K562 (cell line): ENCODE measurements at regions not wholly inside any gene's neighbourhood (a gene's known extent, or its start where the extent isn't known, plus 50 kb on each side); places are given as distances from the start of the nearest gene placed in this dataset.

Experiments
- BMI1 ChIP-seq: fragments of 150-350 bp; IDR thresholded peaks from 2 replicates; pipeline ENCODE4 v1.6.1; 2014; ENCODE audit warnings: low read length
- MEF2A ChIP-seq: IDR thresholded peaks from 2 replicates; pipeline ENCODE4 v1.6.1; 2011; ENCODE audit warnings: low read depth, mild to moderate bottlenecking, low read length, moderate library complexity; ENCODE audit not compliant: control insufficient read depth
- NONO ChIP-seq, 2 experiments: fragments of 200-400 bp in 1 of 2; fragments of 450-650 bp in 1 of 2; formaldehyde crosslinking in 1 of 2; IDR thresholded peaks; 2 replicates each; pipeline ENCODE4 v1.6.1; 2017; ENCODE audit warnings: low read depth in 2 of 2, mild to moderate bottlenecking in 2 of 2, moderate library complexity in 2 of 2, low read length in 1 of 2
- POLR2G ChIP-seq: fragments of 200-400 bp; formaldehyde crosslinking; IDR thresholded peaks from 2 replicates; pipeline ENCODE4 v1.6.1; 2017; ENCODE audit warnings: low read depth, mild to moderate bottlenecking, antibody characterized with exemption, low read length, moderate library complexity
- RB1 ChIP-seq: fragments of 450-650 bp; IDR thresholded peaks from 2 replicates; pipeline ENCODE4 v1.6.1; 2017; ENCODE audit warnings: low read depth, mild to moderate bottlenecking
- RNF2 ChIP-seq: sonication (generic); IDR thresholded peaks from 2 replicates; pipeline ENCODE4 v1.6.1; 2016
- XRCC5 ChIP-seq: fragments of 200-400 bp; formaldehyde crosslinking; IDR thresholded peaks from 2 replicates; pipeline ENCODE4 v1.6.1; 2017; ENCODE audit warnings: low read depth, mild to moderate bottlenecking, low read length
- ZNF197 ChIP-seq: fragments of 200-800 bp; sonication (Bioruptor generic); IDR thresholded peaks from 2 replicates; pipeline ENCODE4 v1.6.1; 2016; ENCODE audit warnings: low read depth, missing genetic modification characterization, missing compliant biosample characterization
- ZNF76 ChIP-seq: fragments of 250-450 bp; sonication (Bioruptor Pico); IDR thresholded peaks from 2 replicates; pipeline ENCODE4 v1.4.0; 2020; ENCODE audit warnings: mild to moderate bottlenecking, moderate library complexity, borderline replicate concordance
- TF ChIP-seq, protein P1 (sequence below), 2 experiments: fragments of 450-650 bp in 1 of 2; sonication (generic) in 1 of 2; formaldehyde crosslinking in 1 of 2; IDR thresholded peaks; 2 replicates each; pipeline versions ENCODE4 v1.7.1 to v1.9.0; 2016 to 2022; ENCODE audit warnings: inconsistent platforms in 1 of 2, mild to moderate bottlenecking in 1 of 2, missing genetic modification reagents in 1 of 2
- TF ChIP-seq, protein P2 (sequence below): fragments of 250-450 bp; sonication (Bioruptor Pico); IDR thresholded peaks from 2 replicates; pipeline ENCODE4 v1.8.0; 2022; ENCODE audit warnings: inconsistent platforms
- TF ChIP-seq, protein P3 (sequence below): fragments of 200-800 bp; sonication (Bioruptor generic); IDR thresholded peaks from 2 replicates; pipeline ENCODE4 v1.6.1; 2017; ENCODE audit warnings: missing genetic modification characterization, missing compliant biosample characterization

DNA sequence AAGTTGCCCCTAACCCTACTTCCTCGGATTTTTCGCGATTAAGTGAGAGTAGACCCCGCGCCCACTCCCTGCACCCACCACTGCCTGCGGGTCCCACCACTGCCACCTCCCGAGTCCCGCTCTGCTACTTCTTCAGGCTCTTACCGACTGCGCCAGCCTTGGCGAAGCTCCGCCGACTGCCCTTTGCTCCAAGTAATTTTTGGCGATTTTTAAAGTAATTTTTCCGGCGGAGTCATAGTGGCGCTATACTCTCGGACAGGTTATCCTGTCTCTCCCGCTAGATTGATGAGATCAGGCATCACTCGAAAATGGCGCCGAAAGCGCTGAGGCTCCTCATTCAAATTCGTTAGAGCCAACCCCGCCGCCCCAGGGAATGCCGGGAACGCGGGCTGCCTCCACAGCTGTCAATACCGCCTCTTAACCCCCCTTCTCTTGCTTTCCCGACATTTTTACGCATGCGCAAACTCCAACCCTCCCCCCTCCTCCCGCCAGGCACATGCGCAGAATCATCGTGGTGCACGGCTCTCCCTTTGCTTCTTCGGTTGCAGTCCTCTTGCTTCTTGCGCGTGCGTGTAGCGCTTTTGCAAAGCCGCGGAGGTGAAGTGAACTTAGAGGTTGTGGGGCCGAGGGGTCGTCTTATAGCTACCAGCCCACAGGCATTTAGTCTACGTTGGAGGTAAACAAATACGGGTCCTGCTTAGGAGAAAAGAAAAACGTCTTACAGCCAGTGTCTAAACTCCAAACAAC is 66.6 kb downstream of the KCNRG start (continued):
- no peak for TF ChIP-seq MEF2A
- TF ChIP-seq, protein P1, sequence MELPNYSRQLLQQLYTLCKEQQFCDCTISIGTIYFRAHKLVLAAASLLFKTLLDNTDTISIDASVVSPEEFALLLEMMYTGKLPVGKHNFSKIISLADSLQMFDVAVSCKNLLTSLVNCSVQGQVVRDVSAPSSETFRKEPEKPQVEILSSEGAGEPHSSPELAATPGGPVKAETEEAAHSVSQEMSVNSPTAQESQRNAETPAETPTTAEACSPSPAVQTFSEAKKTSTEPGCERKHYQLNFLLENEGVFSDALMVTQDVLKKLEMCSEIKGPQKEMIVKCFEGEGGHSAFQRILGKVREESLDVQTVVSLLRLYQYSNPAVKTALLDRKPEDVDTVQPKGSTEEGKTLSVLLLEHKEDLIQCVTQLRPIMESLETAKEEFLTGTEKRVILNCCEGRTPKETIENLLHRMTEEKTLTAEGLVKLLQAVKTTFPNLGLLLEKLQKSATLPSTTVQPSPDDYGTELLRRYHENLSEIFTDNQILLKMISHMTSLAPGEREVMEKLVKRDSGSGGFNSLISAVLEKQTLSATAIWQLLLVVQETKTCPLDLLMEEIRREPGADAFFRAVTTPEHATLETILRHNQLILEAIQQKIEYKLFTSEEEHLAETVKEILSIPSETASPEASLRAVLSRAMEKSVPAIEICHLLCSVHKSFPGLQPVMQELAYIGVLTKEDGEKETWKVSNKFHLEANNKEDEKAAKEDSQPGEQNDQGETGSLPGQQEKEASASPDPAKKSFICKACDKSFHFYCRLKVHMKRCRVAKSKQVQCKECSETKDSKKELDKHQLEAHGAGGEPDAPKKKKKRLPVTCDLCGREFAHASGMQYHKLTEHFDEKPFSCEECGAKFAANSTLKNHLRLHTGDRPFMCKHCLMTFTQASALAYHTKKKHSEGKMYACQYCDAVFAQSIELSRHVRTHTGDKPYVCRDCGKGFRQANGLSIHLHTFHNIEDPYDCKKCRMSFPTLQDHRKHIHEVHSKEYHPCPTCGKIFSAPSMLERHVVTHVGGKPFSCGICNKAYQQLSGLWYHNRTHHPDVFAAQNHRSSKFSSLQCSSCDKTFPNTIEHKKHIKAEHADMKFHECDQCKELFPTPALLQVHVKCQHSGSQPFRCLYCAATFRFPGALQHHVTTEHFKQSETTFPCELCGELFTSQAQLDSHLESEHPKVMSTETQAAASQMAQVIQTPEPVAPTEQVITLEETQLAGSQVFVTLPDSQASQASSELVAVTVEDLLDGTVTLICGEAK (IDR thresholded peaks at IDR 0.05): no peak
- TF ChIP-seq, protein P1 (CRISPR knock-in tag; IDR thresholded peaks at IDR 0.05): no peak
- no peak for TF ChIP-seq ZNF197 (CRISPR knock-in tag)
- TF ChIP-seq, protein P2, sequence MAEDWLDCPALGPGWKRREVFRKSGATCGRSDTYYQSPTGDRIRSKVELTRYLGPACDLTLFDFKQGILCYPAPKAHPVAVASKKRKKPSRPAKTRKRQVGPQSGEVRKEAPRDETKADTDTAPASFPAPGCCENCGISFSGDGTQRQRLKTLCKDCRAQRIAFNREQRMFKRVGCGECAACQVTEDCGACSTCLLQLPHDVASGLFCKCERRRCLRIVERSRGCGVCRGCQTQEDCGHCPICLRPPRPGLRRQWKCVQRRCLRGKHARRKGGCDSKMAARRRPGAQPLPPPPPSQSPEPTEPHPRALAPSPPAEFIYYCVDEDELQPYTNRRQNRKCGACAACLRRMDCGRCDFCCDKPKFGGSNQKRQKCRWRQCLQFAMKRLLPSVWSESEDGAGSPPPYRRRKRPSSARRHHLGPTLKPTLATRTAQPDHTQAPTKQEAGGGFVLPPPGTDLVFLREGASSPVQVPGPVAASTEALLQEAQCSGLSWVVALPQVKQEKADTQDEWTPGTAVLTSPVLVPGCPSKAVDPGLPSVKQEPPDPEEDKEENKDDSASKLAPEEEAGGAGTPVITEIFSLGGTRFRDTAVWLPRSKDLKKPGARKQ (CRISPR knock-in tag): no peak
- no peak for TF ChIP-seq NONO (IDR thresholded peaks at IDR 0.05; ENCODE audit: low read depth in 2 of 2, low read length in 1 of 2)
- 0 out of 2 replicates have a peak, but pooled peaks have one; percentile 18 for TF ChIP-seq XRCC5
- no peak for TF ChIP-seq ZNF76
- TF ChIP-seq RNF2: peak; percentile 42; the same call in 1 of the 2 replicates
- 0 out of 2 replicates have a peak, but pooled peaks have one; percentile 1 for TF ChIP-seq RB1
- TF ChIP-seq, protein P3, sequence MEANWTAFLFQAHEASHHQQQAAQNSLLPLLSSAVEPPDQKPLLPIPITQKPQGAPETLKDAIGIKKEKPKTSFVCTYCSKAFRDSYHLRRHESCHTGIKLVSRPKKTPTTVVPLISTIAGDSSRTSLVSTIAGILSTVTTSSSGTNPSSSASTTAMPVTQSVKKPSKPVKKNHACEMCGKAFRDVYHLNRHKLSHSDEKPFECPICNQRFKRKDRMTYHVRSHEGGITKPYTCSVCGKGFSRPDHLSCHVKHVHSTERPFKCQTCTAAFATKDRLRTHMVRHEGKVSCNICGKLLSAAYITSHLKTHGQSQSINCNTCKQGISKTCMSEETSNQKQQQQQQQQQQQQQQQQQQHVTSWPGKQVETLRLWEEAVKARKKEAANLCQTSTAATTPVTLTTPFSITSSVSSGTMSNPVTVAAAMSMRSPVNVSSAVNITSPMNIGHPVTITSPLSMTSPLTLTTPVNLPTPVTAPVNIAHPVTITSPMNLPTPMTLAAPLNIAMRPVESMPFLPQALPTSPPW (CRISPR knock-in tag): peak; percentile 99
- no peak for TF ChIP-seq BMI1
- TF ChIP-seq POLR2G: peak; percentile 80
